ENCODE measurements at regions not wholly inside any gene's neighbourhood (a gene's known extent, or its start where the extent isn't known, plus 50 kb on each side); places are given as distances from the start of the nearest gene placed in this dataset.

DNA sequence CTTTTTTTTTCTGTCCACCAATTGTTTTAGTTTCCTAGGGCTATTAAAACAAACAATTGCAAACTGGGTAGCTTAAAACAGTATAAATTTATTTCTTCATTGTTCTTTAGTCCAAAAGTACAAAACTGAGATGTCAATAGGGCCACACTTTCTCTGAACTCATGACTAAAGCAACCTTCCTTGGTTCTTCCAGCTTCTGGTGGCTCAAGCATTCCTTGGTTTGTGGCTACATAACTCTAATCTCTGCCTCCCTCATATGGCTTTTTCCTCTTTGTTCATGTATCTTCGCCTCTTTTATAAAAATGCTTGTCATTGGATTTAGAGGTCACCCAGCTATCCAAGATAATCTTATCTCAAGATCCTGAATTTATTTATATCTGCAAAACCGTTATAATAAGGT lies 914.5 kb upstream of the EPHA6 start (continued):
- TF ChIP-seq FOXK1 (CRISPR knock-in tag; IDR thresholded peaks at IDR 0.05) (no peak), STAT6 (CRISPR knock-in tag; conservative IDR thresholded peaks at IDR 0.05; ENCODE audit: low read depth) (no peak), ZNF263 (CRISPR knock-in tag; IDR thresholded peaks at IDR 0.05; ENCODE audit: low read depth) (no peak)
- TF ChIP-seq, protein P1, sequence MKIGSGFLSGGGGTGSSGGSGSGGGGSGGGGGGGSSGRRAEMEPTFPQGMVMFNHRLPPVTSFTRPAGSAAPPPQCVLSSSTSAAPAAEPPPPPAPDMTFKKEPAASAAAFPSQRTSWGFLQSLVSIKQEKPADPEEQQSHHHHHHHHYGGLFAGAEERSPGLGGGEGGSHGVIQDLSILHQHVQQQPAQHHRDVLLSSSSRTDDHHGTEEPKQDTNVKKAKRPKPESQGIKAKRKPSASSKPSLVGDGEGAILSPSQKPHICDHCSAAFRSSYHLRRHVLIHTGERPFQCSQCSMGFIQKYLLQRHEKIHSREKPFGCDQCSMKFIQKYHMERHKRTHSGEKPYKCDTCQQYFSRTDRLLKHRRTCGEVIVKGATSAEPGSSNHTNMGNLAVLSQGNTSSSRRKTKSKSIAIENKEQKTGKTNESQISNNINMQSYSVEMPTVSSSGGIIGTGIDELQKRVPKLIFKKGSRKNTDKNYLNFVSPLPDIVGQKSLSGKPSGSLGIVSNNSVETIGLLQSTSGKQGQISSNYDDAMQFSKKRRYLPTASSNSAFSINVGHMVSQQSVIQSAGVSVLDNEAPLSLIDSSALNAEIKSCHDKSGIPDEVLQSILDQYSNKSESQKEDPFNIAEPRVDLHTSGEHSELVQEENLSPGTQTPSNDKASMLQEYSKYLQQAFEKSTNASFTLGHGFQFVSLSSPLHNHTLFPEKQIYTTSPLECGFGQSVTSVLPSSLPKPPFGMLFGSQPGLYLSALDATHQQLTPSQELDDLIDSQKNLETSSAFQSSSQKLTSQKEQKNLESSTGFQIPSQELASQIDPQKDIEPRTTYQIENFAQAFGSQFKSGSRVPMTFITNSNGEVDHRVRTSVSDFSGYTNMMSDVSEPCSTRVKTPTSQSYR (CRISPR knock-in tag; IDR thresholded peaks at IDR 0.05): no peak

GRCh38 chr3:95901948-95902347 lies 912.4 kb upstream of the EPHA6 start:
- ATAC-seq (no peak), DNase-seq (ENCODE audit: low spot score) (no peak)
- ChIA-PET CTCF (no interaction called here), POLR2A (no interaction called here)
- Mint-ChIP-seq H3K9me3 (no peaks in the 10 kb centered on the region), H3K4me1 (no peaks in the 10 kb centered on the region), H3K36me3 (no peaks in the 10 kb centered on the region), H3K4me3 (no peak overlapping the region), H3K27me3 (ENCODE audit: low read depth) (no peaks in the 10 kb centered on the region), H3K27ac (no peak overlapping the region)
- TF ChIP-seq SMAD4 (CRISPR knock-in tag; IDR thresholded peaks at IDR 0.05) (no peak), ZNF396 (CRISPR knock-in tag; IDR thresholded peaks at IDR 0.05; ENCODE audit: borderline replicate concordance) (no peak), SMAD3 (CRISPR knock-in tag; IDR thresholded peaks at IDR 0.05; ENCODE audit: borderline replicate concordance) (no peak), TP53 (CRISPR knock-in tag; IDR thresholded peaks at IDR 0.05) (no peak), NR3C1 (CRISPR knock-in tag; conservative IDR thresholded peaks at IDR 0.05; ENCODE audit: low read depth) (no peak), RORB (CRISPR knock-in tag; IDR thresholded peaks at IDR 0.05) (no peak), ZNF138 (CRISPR knock-in tag; conservative IDR thresholded peaks at IDR 0.05) (no peak), PREB (CRISPR knock-in tag; IDR thresholded peaks at IDR 0.05; ENCODE audit: borderline replicate concordance) (no peak), RELA (CRISPR knock-in tag; IDR thresholded peaks at IDR 0.05; ENCODE audit: borderline replicate concordance) (no peak), ESRRA (CRISPR knock-in tag; IDR thresholded peaks at IDR 0.05; ENCODE audit: borderline replicate concordance) (no peak), MXD4 (CRISPR knock-in tag; IDR thresholded peaks at IDR 0.05; ENCODE audit: borderline replicate concordance) (no peak), ZMAT4 (CRISPR knock-in tag; IDR thresholded peaks at IDR 0.05) (no peak), ATF1 (CRISPR knock-in tag; IDR thresholded peaks at IDR 0.05) (no peak), OVOL2 (CRISPR knock-in tag; IDR thresholded peaks at IDR 0.05; ENCODE audit: borderline replicate concordance) (no peak), CTCF (IDR thresholded peaks at IDR 0.05) (no peak)
- TF ChIP-seq, protein P2, sequence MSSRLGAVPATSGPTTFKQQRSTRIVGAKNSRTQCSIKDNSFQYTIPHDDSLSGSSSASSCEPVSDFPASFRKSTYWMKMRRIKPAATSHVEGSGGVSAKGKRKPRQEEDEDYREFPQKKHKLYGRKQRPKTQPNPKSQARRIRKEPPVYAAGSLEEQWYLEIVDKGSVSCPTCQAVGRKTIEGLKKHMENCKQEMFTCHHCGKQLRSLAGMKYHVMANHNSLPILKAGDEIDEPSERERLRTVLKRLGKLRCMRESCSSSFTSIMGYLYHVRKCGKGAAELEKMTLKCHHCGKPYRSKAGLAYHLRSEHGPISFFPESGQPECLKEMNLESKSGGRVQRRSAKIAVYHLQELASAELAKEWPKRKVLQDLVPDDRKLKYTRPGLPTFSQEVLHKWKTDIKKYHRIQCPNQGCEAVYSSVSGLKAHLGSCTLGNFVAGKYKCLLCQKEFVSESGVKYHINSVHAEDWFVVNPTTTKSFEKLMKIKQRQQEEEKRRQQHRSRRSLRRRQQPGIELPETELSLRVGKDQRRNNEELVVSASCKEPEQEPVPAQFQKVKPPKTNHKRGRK (CRISPR knock-in tag; IDR thresholded peaks at IDR 0.05; ENCODE audit: borderline replicate concordance): no peak
- TF ChIP-seq, protein P3, sequence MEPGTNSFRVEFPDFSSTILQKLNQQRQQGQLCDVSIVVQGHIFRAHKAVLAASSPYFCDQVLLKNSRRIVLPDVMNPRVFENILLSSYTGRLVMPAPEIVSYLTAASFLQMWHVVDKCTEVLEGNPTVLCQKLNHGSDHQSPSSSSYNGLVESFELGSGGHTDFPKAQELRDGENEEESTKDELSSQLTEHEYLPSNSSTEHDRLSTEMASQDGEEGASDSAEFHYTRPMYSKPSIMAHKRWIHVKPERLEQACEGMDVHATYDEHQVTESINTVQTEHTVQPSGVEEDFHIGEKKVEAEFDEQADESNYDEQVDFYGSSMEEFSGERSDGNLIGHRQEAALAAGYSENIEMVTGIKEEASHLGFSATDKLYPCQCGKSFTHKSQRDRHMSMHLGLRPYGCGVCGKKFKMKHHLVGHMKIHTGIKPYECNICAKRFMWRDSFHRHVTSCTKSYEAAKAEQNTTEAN (CRISPR knock-in tag; IDR thresholded peaks at IDR 0.05): no peak

Measured in WTC11 (cell line).